AG04450 (cell line): ENCODE measurements at regions not wholly inside any gene's neighbourhood (a gene's known extent, or its start where the extent isn't known, plus 50 kb on each side); places are given as distances from the start of the nearest gene placed in this dataset.

Source experiments
- CTCF ChIA-PET: fragments of 300-600, 350-600 bp; formaldehyde crosslinking; extraction: SDS; loops from one replicate; lab custom pipeline; 2022; ENCODE audit warnings: antibody characterized with exemption, inconsistent platforms; lab: Charles Lee
- POLR2A ChIA-PET: fragments of 350-600 bp; formaldehyde crosslinking; extraction: SDS; loops from one replicate; lab custom pipeline; 2021; ENCODE audit warnings: antibody characterized with exemption, inconsistent platforms; lab: Yijun Ruan, JAX
- DNase-seq: peaks from one replicate; pipeline ENCODE4 v3.0.0-alpha.2; 2011; ENCODE audit warnings: low read depth, low spot score
- H3K27ac ChIP-seq: one replicate; pipeline ENCODE4 v1.5.1; 2012; ENCODE audit warnings: low read depth, low read length, control low read depth
- H3K27me3 ChIP-seq: one replicate; pipeline ENCODE4 v1.6.0; 2012; ENCODE audit warnings: low read length; ENCODE audit not compliant: control insufficient read depth, insufficient read depth
- H3K4me3 ChIP-seq: 2 replicates; pipeline ENCODE4 v1.5.1; 2011; ENCODE audit warnings: mild to moderate bottlenecking, low read depth, low read length, control low read depth
- H3K9me3 ChIP-seq: 2 replicates; pipeline ENCODE4 v1.5.1; 2012; ENCODE audit warnings: low read length; ENCODE audit not compliant: control insufficient read depth, insufficient read depth
- CTCF ChIP-seq: IDR thresholded peaks from 2 replicates; pipeline ENCODE4 v1.5.1; 2011; ENCODE audit warnings: low read depth, low read length, control low read depth, inconsistent platforms

- H3K27ac ChIP-seq = no peak overlapping the region
- no peaks in the 10 kb centered on the region for H3K9me3 ChIP-seq
- no peak for DNase-seq
- H3K4me3 ChIP-seq = no peak overlapping the region
- POLR2A ChIA-PET = no interaction called here
- no peaks in the 10 kb centered on the region for H3K27me3 ChIP-seq
- CTCF ChIA-PET = interaction anchor here (1.1 kb wide), 1 partner anchor 11 kb away, joined by 4 read pairs; no protein-coding TSS in a partner anchor
- TF ChIP-seq CTCF = no peak
Measured at GRCh38 chr6:71406865-71407860, 118.6 kb downstream of the OGFRL1 start.

- TF ChIP-seq CTCF = no peak
- ChIA-PET CTCF (interaction anchor here (1.1 kb wide), 1 partner anchor 9 kb away, joined by 4 read pairs; no protein-coding TSS in a partner anchor), POLR2A (no interaction called here)
- H3K27ac ChIP-seq = no peak overlapping the region
- H3K4me3 ChIP-seq = no peak overlapping the region
- no peak for DNase-seq
- no peaks in the 10 kb centered on the region for H3K27me3 ChIP-seq
- no peaks in the 10 kb centered on the region for H3K9me3 ChIP-seq
Measured at GRCh38 chr6:71408787-71409723, 120.4 kb downstream of the OGFRL1 start.

- no peak for DNase-seq
Measured at GRCh38 chr6:71410164-71410566, 121.6 kb downstream of the OGFRL1 start.

GRCh38 chr6:71410681-71411080 lies 122.1 kb downstream of the OGFRL1 start:
- TF ChIP-seq CTCF = no peak
- Histone ChIP-seq H3K27me3 (no peaks in the 10 kb centered on the region), H3K9me3 (no peaks in the 10 kb centered on the region), H3K4me3 (no peak overlapping the region), H3K27ac (no peak overlapping the region)
- POLR2A ChIA-PET = no interaction called here
- CTCF ChIA-PET = no interaction called here
- no peak for DNase-seq

More at GRCh38 chr6:71410164-71410566, 121.6 kb downstream of the OGFRL1 start:
- H3K9me3 ChIP-seq = no peaks in the 10 kb centered on the region
- TF ChIP-seq CTCF = no peak
- ChIA-PET CTCF (no interaction called here), POLR2A (no interaction called here)
- no peaks in the 10 kb centered on the region for H3K27me3 ChIP-seq
- no peak overlapping the region for H3K4me3 ChIP-seq
- H3K27ac ChIP-seq = no peak overlapping the region
